HUDEP-2 (cell line): ENCODE measurements at regions not wholly inside any gene's neighbourhood (a gene's known extent, or its start where the extent isn't known, plus 50 kb on each side); places are given as distances from the start of the nearest gene placed in this dataset.
A peak's percentile ranks its signal among the peaks of the same experiment; 100 is the strongest.

Source experiments
- DNase-seq, 76 experiments: peaks; one replicate each; lab custom pipeline; 2025; ENCODE audit not compliant: unreplicated experiment in 76 of 76; lab: John Stamatoyannopoulos, UW

- DNase-seq: no peak
Measured at GRCh38 chr16:80427795-80428194, 113.0 kb upstream of the DYNLRB2 start.

GRCh38 chr16:80418517-80419355 is 122.1 kb upstream of the DYNLRB2 start:
- peak in 6 of 76 experiments; percentile 1 to 14 (median 5) for DNase-seq

GRCh38 chr16:80417706-80418271 is 123.0 kb upstream of the DYNLRB2 start:
- peak in 73 of 76 experiments; percentile 15 to 92 (median 71) for DNase-seq

GRCh38 chr16:80408014-80408413 is 132.8 kb upstream of the DYNLRB2 start:
- DNase-seq: no peak

GRCh38 chr16:80407265-80407987 is 133.4 kb upstream of the DYNLRB2 start:
- no peak for DNase-seq

GRCh38 chr16:80404847-80405246 is 135.9 kb upstream of the DYNLRB2 start:
- no peak for DNase-seq

GRCh38 chr16:80403894-80404293 is 136.9 kb upstream of the DYNLRB2 start:
- DNase-seq: no peak

- DNase-seq: no peak
Measured at GRCh38 chr16:80390871-80391489, 149.8 kb upstream of the DYNLRB2 start.

GRCh38 chr16:80390046-80390445 is 150.7 kb upstream of the DYNLRB2 start:
- DNase-seq: no peak

- DNase-seq: no peak
Measured at GRCh38 chr16:80389338-80389737, 151.5 kb upstream of the DYNLRB2 start.

GRCh38 chr16:80387318-80387921 is 153.4 kb upstream of the DYNLRB2 start:
- DNase-seq: no peak

- DNase-seq: no peak
Measured at GRCh38 chr16:80384862-80385261, 155.9 kb upstream of the DYNLRB2 start.

GRCh38 chr16:80380514-80380913 is 160.3 kb upstream of the DYNLRB2 start:
- DNase-seq: no peak

- no peak for DNase-seq
Measured at GRCh38 chr16:80377096-80377956, 163.5 kb upstream of the DYNLRB2 start.

- DNase-seq: no peak
Measured at GRCh38 chr16:80375973-80376372, 164.8 kb upstream of the DYNLRB2 start.

GRCh38 chr16:80375513-80375912 is 165.3 kb upstream of the DYNLRB2 start:
- DNase-seq: no peak

- DNase-seq: no peak
Measured at GRCh38 chr16:80372341-80372740, 168.5 kb upstream of the DYNLRB2 start.

GRCh38 chr16:80369138-80369958 is 171.4 kb upstream of the DYNLRB2 start:
- DNase-seq: peak in 1 of 76 experiments; percentile 0
